Putamen (tissue), 1 donor: ENCODE measurements at regions not wholly inside any gene's neighbourhood (a gene's known extent, or its start where the extent isn't known, plus 50 kb on each side); places are given as distances from the start of the nearest gene placed in this dataset.

ENCODE experiments used
- DNase-seq: peaks from one replicate; pipeline ENCODE4 v3.0.0-alpha.2; 2016; ENCODE audit warnings: low spot score

DNA sequence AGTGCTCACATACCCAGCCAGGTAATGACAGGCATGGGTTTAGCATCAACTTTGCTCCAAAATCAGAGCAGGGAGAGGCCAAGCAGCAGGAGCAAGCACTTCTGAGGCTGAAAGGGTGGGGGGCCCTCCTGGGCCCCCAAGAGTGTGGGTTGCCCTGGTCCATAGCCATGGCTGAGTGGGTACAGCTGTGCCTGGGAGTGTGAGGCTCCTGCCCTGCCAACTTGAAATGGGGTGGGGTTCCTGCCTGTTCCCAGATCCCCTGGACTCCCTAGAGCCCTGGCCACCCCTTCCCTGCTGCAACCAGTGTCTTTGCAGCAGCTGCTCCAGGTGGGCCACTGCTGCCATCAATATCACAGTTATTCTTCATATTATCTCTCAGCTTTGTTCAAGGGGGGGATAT, 1224.2 kb upstream of the GJE1 start:
- no peak for DNase-seq

GRCh38 chr6:140907235-140907634, 1225.5 kb upstream of the GJE1 start:
- DNase-seq = no peak

- no peak for DNase-seq
Measured at GRCh38 chr6:140905724-140906123, 1227.0 kb upstream of the GJE1 start.

DNA sequence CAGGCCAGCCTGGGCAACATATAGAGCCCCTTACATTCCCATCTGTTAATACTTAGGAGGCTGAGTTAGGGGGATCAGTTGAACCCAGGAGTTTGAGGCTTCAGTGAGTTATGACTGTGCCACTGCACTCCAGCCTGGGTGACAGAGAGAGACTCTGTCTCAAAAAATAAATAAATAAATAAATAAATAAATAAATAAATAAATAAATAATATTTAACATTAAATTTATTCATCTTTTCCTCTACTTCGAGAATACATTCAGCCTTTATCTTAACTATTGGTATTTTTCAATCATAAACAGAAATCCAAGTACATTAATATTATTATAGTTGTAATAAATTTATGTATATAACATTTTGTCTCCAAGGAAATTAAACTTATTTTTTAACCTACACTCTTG, 1227.7 kb upstream of the GJE1 start:
- DNase-seq = no peak

DNA sequence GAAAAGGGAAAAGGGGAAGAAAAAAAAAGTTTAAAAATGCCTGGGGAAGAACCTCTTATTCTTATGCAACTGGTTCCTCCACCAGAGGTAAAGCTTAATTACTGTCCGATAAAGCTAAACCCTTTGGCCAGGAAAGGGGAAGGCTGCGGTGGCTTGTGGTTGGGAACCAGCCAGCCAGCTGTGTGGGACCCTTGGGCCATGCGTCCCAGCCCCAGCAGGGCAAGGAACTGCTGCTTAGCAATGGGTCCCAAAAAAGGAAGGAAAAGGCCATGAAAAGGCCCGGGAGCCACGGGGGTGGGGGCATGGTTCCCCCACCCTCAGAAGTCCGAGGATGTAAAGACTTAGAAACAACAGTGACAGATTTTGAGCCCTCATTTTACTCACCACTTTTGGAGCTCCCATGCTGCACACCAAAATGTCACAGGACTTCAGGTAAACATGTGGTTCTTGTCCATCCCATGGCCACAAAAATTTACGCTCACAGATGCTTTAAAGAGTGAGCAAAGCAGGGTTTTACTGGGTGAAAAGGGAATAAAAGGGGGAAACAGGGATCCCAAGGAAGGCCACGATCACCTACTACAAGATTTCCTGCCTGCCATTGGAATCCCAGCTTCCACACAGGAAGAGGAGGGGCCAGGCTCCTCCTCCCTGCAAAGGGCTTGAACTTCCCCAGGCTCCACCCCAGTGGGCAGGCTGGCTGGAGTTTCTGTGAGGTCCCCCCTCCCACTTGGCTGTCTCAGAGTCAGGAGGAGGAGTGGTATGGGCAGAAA, 1234.7 kb upstream of the GJE1 start:
- DNase-seq = no peak

DNA sequence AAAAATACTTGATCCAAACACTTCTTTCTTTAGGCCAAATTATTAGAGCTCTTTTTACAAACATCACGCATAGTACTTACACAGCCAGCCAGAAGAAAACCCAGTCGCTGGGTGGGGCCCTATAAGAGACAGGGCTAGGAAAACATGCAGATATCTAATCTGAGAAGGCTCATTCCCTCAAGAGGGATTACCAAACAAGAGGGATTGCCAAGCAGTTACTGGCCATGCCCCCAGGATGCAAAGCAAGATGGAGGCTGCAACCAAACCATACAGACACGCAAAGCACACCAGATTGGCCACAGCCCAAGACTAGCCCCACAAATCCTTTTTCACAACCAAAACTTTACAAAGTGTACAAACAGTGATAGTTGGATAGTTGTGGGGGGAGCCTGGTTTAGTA, 1235.4 kb upstream of the GJE1 start:
- no peak for DNase-seq

- no peak for DNase-seq
Measured at GRCh38 chr6:140893432-140893831, 1239.3 kb upstream of the GJE1 start.

- DNase-seq = no peak
Measured at GRCh38 chr6:140879946-140880345, 1252.8 kb upstream of the GJE1 start.

- DNase-seq = no peak
Measured at GRCh38 chr6:140874066-140874465, 1258.7 kb upstream of the GJE1 start.

DNA sequence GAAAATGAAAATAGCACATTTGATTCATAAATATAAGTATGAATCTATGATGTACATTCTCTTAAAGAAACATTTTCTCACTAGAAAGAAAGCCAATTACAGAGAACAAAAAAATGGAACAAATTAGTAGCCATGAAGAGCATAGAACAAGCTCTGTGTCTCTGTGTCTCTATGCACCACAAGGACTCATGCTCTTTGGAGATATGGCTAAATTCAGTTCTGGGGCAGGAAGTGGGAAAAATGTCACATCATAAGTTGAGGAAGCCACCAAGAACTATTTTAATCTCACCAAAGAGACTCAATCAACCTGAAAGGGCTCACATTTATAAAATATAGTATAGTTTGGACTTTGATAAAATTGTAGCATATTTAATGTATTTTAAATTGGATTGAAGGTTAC, 1259.8 kb upstream of the GJE1 start:
- no peak for DNase-seq

DNA sequence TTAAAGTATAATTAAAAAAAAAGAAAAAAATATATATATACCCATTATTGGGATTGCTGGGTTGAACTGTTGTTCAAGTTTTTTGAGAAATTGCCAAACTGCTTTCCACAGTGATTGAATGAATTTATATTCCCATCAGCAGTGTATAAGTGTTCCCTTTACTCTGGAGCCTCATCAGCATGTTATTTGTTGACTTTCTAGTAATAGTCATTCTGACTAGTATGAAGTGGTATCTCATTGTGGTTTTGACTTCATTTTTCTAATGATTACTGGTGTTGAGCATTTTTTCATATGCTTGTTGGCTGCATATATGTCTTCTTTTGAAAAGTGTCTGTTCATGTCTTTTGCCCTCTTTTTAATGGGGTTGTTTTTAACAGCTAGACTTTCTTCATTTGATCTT, 1260.8 kb upstream of the GJE1 start:
- no peak for DNase-seq

DNA sequence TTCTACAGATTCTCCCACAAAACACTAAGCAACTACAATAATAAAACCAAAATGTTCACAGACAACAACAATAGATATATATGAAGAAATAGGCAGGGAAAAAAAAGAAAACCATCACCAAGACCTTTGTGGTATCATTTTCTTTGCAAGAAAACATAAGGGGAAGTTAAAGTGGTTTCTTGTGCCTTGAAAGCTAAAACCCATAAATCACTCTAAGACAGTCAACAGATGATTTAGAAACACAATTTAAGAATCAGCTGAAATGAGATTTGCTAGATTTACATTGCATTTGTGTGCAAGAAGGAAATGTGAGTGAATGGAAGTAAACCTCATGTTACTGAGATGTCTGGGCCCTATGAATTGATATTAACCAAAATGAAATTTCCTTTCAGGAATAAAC, 1265.4 kb upstream of the GJE1 start:
- DNase-seq = no peak

- DNase-seq = no peak
Measured at GRCh38 chr6:140858381-140858971, 1274.2 kb upstream of the GJE1 start.

DNA sequence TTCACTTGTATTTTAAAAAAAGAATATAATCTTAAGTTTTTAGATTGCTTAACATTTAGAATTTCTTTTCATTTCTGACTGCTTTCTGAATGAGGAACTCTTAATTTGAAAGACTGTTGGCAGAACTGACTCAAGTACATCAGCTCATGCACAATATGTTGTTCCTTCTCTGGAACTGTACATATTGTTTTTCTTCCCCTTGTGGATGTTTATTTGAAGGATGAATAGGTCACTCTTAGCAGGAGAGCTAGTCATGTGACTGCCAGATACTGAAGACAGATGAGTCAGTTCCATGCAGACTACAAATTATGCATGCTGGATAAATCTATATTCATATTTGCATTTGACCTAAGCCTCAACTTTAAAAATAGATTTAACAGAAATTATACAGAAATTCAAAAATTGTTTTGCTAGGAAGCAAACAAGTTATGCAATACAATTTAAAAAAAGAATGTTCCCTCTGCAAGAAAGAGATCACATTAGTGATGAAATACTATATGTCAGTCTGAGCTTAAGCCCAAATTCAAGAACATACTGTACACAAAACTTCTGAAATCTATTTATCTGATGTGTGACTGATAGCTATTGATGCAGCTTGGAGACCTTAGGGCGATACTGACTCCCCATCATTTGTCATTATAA, 1274.9 kb upstream of the GJE1 start:
- peak; percentile 10 for DNase-seq

DNA sequence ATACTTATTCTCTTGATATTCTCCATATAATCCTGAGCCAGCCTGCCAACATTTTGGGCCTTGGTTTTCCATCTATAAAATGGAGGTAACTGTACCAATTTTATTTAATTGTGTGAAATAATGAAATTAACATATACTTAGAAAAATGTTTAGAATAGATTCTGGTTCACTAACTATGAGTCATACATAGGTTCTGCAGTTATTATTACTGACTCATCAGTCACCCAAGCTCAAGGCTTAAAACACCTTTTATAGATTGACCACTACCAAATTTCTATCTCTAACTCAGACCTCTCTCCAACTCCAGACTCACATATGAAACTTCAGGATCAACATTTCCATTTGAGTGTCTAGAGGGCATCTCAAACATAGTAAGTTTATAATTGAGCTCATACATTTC, 1277.2 kb upstream of the GJE1 start:
- DNase-seq = no peak

DNA sequence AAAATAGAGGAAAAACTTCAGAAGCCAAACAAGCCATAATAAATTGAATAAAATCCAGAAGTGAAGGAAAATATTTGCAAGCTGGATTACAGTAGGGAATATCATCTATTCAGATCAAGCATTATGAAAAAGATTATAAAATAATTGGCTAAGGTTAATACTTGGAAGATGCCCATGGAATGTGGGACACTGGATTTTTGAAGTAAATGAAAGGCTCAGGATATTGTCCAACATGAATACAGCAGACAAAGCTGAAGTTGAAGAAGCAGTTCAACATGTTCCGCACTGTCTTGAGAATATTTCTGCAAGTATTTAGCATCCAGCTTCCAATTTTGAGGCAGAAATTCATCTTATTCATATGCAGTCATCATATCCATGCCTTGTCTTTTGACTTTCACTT, 1278.4 kb upstream of the GJE1 start:
- no peak for DNase-seq

DNA sequence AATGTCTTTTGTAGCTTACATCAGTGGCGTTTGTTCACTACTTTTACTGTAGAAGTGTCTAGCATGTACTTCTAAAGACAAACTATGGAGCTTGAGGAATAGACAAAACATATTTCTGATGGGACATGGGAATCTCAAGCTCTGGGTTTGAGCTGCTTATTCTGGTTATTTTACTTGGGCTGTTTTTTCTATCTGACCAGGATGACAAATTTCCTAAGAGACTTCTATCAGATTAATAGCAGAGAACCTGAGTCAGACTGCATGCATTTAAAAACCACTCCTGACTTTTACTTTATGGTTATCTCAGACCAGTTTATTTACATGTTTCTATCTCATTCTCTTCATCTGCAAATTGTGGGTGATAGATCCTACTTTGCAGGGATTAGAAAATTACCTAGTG, 1282.3 kb upstream of the GJE1 start:
- no peak for DNase-seq

DNA sequence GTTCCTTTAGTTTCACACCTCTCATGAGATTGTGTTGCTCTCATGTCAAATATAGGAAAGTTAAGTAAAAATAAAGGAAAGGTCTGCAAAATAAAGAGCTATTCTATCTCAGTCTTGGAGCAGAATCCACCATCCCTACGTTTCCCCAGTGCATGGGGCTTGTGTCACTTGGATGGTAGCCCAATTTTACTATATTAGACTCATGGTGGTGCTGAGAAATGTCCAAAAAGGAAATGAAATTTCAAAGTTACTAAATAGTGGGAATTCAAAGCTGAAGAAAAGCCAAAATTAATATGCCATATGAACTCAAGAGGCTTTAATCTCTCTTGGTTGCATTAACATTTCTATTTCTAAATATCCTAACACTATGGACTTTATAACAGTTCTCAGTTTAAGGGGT, 1283.3 kb upstream of the GJE1 start:
- no peak for DNase-seq

DNA sequence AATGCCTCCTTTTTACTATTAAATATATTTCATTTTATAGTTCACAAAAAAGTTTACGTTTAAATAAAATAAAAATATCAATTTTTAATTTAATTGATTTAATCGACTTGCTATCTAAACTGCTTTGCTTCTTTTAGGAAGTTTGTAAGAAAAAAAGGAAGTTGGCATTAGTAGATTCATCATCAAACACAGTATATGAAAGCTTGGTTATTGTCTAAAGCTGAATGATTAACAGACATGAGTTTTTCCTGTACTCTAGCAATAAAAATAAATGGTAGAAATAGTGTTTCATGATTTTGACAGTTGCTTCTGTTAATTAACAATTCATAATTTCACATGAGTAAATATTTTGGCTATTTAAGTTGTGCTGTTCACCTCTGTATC, 1285.5 kb upstream of the GJE1 start:
- DNase-seq = no peak

- no peak for DNase-seq
Measured at GRCh38 chr6:140846503-140847261, 1286.0 kb upstream of the GJE1 start.

GRCh38 chr6:140845701-140846100, 1287.0 kb upstream of the GJE1 start:
- DNase-seq = no peak

DNA sequence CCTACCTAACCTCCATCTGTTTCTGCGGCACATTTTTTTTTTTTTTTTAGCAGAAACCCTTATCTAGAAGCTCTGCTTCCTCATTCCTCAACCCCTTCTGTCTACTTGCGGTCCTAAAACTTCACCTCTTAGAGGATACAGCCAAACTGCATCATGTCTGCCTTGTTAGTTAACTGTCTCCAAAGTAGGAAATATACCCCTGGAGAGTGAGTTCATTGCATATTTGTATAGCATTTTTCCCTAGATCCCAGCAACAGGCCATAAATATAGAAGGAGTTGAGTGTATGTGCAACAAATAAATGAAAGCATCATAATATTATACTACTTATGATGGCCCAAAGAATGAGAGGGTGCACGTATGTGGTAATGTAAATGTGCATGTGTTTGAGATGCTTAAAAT, 1288.6 kb upstream of the GJE1 start:
- DNase-seq = no peak

- no peak for DNase-seq
Measured at GRCh38 chr6:140833408-140833807, 1299.3 kb upstream of the GJE1 start.
